Fibroblast of villous mesenchyme (primary cell): ENCODE measurements at regions not wholly inside any gene's neighbourhood (a gene's known extent, or its start where the extent isn't known, plus 50 kb on each side); places are given as distances from the start of the nearest gene placed in this dataset.

ENCODE experiments used
- DNase-seq: peaks from one replicate; pipeline ENCODE4 v3.0.0-alpha.2; 2010; ENCODE audit warnings: low read depth
- H3K4me3 ChIP-seq: 2 replicates; pipeline ENCODE4 v1.5.1; 2011; ENCODE audit warnings: low read depth, mild to moderate bottlenecking, low read length
- TF ChIP-seq, protein P1 (sequence below): IDR thresholded peaks from 2 replicates; pipeline ENCODE4 v1.5.1; 2012; ENCODE audit warnings: low read depth, mild to moderate bottlenecking, low read length; ENCODE audit not compliant: insufficient read depth

GRCh38 chr10:128952856-128953255, 514.2 kb upstream of the MGMT start:
- TF ChIP-seq, protein P1, sequence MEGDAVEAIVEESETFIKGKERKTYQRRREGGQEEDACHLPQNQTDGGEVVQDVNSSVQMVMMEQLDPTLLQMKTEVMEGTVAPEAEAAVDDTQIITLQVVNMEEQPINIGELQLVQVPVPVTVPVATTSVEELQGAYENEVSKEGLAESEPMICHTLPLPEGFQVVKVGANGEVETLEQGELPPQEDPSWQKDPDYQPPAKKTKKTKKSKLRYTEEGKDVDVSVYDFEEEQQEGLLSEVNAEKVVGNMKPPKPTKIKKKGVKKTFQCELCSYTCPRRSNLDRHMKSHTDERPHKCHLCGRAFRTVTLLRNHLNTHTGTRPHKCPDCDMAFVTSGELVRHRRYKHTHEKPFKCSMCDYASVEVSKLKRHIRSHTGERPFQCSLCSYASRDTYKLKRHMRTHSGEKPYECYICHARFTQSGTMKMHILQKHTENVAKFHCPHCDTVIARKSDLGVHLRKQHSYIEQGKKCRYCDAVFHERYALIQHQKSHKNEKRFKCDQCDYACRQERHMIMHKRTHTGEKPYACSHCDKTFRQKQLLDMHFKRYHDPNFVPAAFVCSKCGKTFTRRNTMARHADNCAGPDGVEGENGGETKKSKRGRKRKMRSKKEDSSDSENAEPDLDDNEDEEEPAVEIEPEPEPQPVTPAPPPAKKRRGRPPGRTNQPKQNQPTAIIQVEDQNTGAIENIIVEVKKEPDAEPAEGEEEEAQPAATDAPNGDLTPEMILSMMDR: no peak
- DNase-seq: no peak
- H3K4me3 ChIP-seq: no peak overlapping the region

- H3K4me3 ChIP-seq: no peak overlapping the region
- TF ChIP-seq, protein P1: no peak
- DNase-seq: no peak
Measured at GRCh38 chr10:128956149-128956548, 510.9 kb upstream of the MGMT start.

GRCh38 chr10:128957221-128957620, 509.8 kb upstream of the MGMT start:
- TF ChIP-seq, protein P1: no peak
- DNase-seq: no peak

DNA sequence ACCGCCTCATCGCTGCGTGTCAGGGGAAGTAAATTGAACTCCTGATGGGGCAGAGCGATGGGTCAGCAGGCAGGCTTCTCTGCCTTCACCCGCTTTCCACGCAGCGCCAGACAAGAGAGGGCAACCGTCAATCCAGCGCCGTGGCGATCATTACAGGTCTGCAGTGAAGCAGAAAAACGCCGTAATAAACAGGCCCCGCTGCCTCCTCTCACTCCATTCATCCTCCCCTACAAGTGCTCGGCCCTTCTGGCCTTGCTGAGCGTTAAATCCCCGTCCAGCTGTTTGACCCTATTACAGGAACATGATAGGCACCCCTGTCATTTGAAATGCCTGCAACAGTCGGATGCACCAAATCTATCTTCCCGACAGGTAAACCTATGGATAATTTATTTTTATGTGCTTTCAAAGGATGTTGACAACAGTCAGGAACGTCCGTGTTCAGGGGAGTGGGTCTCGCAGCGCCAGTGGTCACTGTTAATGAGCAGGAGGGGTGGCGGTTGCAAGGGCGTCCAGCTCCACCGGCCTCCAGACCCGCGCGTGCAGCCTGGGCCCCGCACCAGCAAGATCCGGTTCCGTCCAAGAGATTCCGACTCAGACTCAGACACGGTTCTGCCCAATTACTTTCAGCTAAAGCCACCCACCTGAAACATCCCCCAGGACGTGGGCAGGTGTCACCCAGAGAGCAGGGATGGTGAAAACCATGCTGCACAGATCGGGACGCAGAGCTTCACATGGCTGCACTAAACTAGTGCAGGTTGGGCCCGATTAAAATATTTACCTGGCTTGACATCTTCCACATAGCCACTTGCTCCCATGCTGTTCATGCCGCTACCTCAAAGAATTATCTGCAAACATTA, 508.0 kb upstream of the MGMT start:
- no peak for DNase-seq
- no peak overlapping the region for H3K4me3 ChIP-seq
- TF ChIP-seq, protein P1: no peak

More at GRCh38 chr10:128957221-128957620, 509.8 kb upstream of the MGMT start:
- H3K4me3 ChIP-seq: no peak overlapping the region

GRCh38 chr10:128959746-128960145, 507.3 kb upstream of the MGMT start:
- no peak overlapping the region for H3K4me3 ChIP-seq
- DNase-seq: no peak
- TF ChIP-seq, protein P1: no peak

GRCh38 chr10:128960517-128960916, 506.5 kb upstream of the MGMT start:
- DNase-seq: no peak
- no peak overlapping the region for H3K4me3 ChIP-seq
- TF ChIP-seq, protein P1: no peak

GRCh38 chr10:128962182-128962581, 504.9 kb upstream of the MGMT start:
- no peak overlapping the region for H3K4me3 ChIP-seq
- no peak for DNase-seq
- TF ChIP-seq, protein P1: no peak
